ENCODE measurements at regions not wholly inside any gene's neighbourhood (a gene's known extent, or its start where the extent isn't known, plus 50 kb on each side); places are given as distances from the start of the nearest gene placed in this dataset.

GRCh38 chr12:90275088-90275487, 566.5 kb upstream of the ATP2B1 start:
- Histone ChIP-seq H4K20me1 (replicated peaks; ENCODE audit: control insufficient read depth, extremely low read depth, insufficient read depth, low read length) (no peaks in the 10 kb centered on the region), H3K9ac (replicated peaks; ENCODE audit: extremely low read depth, insufficient read depth, low read length) (no peak overlapping the region), H2AFZ (ENCODE audit: low read depth, low read length) (peak overlapping the region; percentile 14), H3K4me1 (ENCODE audit: control insufficient read depth, extremely low read depth, insufficient read depth, low read length) (no peaks in the 10 kb centered on the region), H3K4me3 (replicated peaks in 1 of 3; ENCODE audit: insufficient read depth in 1 of 3, low read depth in 1 of 3, low read length in 3 of 3) (no peak overlapping the region), H3K79me2 (ENCODE audit: control insufficient read depth, insufficient read depth, low read length) (no peaks in the 10 kb centered on the region), H3K9me1 (replicated peaks; ENCODE audit: control insufficient read depth, extremely low read depth, insufficient read depth, low read length) (no peaks in the 10 kb centered on the region), H3K9me3 (replicated peaks; ENCODE audit: control insufficient read depth, insufficient read depth, low read length) (no peaks in the 10 kb centered on the region), H3K36me3 (ENCODE audit: control insufficient read depth in 2 of 2, extremely low read depth in 1 of 2, insufficient read depth in 2 of 2, low read length in 2 of 2) (no peaks in the 10 kb centered on the region), H3K4me2 (ENCODE audit: insufficient read depth, low read length) (no peak overlapping the region), H3K27me3 (ENCODE audit: control insufficient read depth in 2 of 2, insufficient read depth in 2 of 2, low read length in 2 of 2) (no peaks in the 10 kb centered on the region), H3K27ac (ENCODE audit: insufficient read depth, low read depth, low read length) (no peak overlapping the region)
- FAIRE-seq: no peak
- ChIA-PET POLR2A (no interaction called here), CTCF (interaction anchor here (0.8 to 1.0 kb wide), 2 partner anchors 634 to 665 kb away, joined by 3 to 4 read pairs; no protein-coding TSS in a partner anchor)
- no TSS peak for BruUV-seq (replicated peaks)
- TF ChIP-seq JUN (IDR thresholded peaks at IDR 0.05; ENCODE audit: borderline replicate concordance, insufficient read depth, insufficient read length, low read depth) (no peak), CTCF (IDR thresholded peaks at IDR 0.05; ENCODE audit: extremely low read depth in 1 of 2, insufficient read depth in 1 of 2, low read depth in 1 of 2, low read length in 2 of 2) (no peak), POLR2A (IDR thresholded peaks at IDR 0.05; ENCODE audit: low read depth, low read length) (no peak), EZH2 (IDR thresholded peaks at IDR 0.05; ENCODE audit: borderline replicate concordance, low read depth, low read length, severe bottlenecking) (no peak), POLR2AphosphoS5 (IDR thresholded peaks at IDR 0.05; ENCODE audit: insufficient read depth, low read depth, low read length) (no peak), FOS (IDR thresholded peaks at IDR 0.05; ENCODE audit: borderline replicate concordance, insufficient read depth, low read length) (no peak), GATA2 (IDR thresholded peaks at IDR 0.05; ENCODE audit: insufficient read depth, insufficient read length, low read depth, low read length) (no peak), MYC (IDR thresholded peaks at IDR 0.05; ENCODE audit: low read depth, low read length) (no peak)
- TF ChIP-seq, protein P1, sequence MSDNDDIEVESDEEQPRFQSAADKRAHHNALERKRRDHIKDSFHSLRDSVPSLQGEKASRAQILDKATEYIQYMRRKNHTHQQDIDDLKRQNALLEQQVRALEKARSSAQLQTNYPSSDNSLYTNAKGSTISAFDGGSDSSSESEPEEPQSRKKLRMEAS (IDR thresholded peaks at IDR 0.05; ENCODE audit: insufficient read depth, insufficient read length): no peak
- dilution Hi-C loops (cut with MboI; ENCODE audit: extremely low pct_ligation_motif_present, low sequenced_read_pairs) (no loop called here), intact Hi-C loops (cut with micrococcal nuclease) (no loop called here)
- no peak for DNase-seq (ENCODE audit: low read depth, low spot score)
